LNCAP (cell line): ENCODE measurements at regions not wholly inside any gene's neighbourhood (a gene's known extent, or its start where the extent isn't known, plus 50 kb on each side); places are given as distances from the start of the nearest gene placed in this dataset.

Source experiments
- CTCF ChIP-seq: fragments of 450-650 bp; IDR thresholded peaks from 2 replicates; pipeline ENCODE4 v1.5.1; 2017; ENCODE audit warnings: mild to moderate bottlenecking

- TF ChIP-seq CTCF = no peak
Observed at GRCh38 chr6:145077382-145077781, 657.9 kb downstream of the EPM2A start.

- no peak for TF ChIP-seq CTCF
Observed at GRCh38 chr6:145080651-145081050, 654.7 kb downstream of the EPM2A start.

- no peak for TF ChIP-seq CTCF
Observed at GRCh38 chr6:145081677-145082076, 653.6 kb downstream of the EPM2A start.

- TF ChIP-seq CTCF = no peak
Observed at GRCh38 chr6:145082359-145082758, 653.0 kb downstream of the EPM2A start.

- TF ChIP-seq CTCF = no peak
Observed at GRCh38 chr6:145086197-145086596, 649.1 kb downstream of the EPM2A start.

GRCh38 chr6:145087034-145087433 lies 648.3 kb downstream of the EPM2A start:
- TF ChIP-seq CTCF = no peak

- no peak for TF ChIP-seq CTCF
Observed at GRCh38 chr6:145090801-145091585, 644.3 kb downstream of the EPM2A start.
